ENCODE measurements at regions not wholly inside any gene's neighbourhood (a gene's known extent, or its start where the extent isn't known, plus 50 kb on each side); places are given as distances from the start of the nearest gene placed in this dataset.

DNA sequence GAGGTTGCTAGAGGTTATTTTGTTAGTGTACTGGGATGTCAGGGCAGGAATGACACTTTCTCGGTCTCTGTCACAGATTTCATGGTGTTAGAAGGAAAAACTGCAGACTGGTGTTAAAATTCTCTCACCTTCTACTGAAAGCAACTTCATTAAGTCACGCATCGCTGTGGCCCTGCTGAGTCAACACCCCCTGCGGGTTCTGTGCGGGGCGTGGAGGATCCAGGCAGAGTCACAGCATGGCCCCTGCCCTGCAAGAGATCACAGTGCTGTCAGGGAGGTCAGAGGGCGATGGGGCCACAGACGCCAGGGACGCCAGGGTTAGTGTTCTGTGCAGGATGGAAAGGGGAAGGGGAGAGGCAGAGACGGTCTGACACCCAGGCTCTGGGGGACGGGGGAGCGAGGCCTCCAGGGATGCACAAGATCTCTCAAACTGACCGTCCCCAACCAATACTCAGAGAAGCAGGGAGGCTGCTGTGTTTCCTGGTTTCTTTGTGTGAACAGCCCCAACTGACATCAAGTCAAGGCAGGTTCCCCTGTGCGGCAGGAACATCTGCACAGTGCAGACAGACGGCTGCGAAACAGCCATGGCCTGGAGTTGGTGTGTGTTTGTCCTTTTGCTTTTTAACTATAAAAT lies 354.9 kb upstream of the SALL3 start:
- no peak for DNase-seq

DNA sequence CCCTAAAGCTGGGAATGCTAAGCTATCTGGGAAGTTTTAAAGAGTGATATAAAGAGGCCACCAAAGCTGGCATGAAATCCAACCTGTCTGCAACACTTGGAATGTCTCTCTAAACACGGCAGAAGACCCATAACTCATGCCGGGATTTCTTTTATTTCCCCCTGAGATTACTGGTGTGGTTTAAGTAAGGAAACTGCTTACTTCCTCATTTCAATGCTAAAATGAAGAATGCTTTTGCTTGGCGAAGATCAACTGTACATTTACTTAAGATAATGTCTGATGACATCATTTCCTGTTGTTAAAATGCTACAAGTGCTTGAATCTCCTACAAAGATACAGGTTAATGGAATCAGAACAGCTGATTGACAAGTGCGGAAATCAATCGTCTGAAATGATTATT lies 353.8 kb upstream of the SALL3 start:
- DNase-seq = no peak

DNA sequence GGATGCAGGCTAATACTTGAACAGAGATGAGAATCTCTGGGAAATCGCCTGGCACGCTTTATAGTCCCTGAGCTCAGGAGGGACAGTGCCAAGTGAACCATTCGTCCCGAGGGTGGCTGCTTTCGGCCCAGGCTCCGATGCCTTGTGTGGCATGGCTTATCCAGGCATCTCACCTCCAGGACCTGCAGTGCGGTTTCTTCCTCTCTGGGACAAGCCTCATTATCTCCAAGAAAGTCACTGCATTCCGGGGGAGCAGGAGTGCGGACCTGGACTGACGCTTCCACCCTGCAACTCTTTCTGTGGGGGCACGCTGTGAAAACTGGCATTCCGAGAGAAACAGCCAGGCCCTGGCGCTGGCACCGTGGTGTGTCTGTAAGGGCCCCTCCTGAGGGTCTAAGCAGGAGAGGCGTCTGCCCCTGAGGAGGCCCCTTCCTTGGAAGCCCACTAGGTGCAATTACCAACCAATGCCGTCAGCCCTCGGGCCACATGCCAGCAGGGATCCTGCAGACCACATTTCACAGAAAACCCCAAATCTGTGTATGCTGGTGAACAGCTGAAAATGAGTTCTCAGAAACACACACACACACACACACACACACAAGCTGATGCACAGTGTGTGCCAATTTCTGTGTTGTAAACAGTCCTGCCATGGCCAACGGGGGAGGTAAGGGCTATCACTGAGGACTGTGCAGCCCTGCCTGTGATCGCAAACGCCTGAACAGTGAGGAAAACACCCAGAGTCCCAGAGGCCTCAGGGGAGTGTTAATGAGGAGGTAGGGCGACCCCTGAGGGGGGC lies 351.9 kb upstream of the SALL3 start:
- no peak for DNase-seq

DNA sequence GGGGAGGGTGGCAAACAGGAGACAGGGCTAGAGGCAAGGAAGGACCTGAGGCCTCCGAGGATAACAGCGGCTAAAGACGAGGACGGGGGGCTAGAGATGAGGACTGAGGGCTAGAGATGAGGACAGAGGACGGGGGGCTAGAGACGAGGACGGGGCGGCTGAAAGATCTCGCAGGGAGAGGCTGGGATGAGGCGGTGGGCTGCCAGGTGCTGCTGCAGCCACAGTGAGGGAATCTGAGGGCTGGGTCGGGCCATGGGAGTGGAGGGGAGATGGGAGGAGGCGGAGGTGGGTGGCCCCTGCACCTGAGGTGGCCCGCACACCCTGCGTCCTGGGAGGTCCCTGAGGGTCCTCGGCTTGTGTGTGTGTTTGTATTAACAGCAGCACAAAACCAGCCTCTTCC lies 350.2 kb upstream of the SALL3 start:
- DNase-seq = no peak

DNA sequence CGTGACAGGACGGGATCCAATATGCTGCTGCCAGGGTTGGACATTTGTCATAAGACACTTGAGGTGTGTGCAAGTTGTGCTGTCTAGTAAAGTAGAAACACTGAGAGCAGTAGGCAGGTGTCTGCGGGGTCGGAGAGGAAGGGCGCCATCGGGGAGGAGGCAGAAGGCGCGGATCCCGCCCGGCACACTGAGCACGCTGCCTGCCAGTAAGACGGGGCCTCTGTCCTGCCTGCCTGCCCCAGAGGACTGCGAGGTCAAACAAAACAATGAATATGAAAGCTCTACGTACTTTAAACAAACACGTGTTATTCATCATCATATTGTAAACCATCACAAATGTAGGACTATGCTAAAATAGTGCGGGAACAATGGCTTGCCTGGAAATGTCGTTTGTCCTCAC lies 349.3 kb upstream of the SALL3 start:
- DNase-seq = no peak

DNA sequence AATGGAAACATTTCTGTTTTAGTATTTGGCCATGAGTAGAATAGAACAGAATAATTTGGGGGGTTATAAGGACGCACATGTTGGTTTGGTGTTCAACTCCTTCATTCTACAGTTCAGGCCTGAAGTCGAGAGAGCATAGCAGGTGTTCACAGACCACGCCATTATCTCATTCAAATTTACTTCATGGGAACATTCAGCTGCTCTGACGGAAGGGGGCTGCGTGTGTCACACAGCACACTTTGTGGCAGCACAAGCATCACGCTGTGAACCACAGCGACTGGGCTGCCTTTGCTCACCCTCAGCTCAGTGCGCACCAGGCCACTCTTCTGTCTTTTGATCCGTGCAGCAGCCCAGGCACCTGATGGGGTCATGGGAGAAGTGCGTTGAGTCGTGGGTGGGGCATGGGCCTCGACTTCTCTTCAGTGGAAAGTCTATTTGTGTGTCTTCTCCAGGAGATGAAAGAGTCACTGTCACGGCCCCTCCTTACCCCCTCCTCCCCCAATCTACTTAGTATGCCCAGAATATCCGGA lies 348.6 kb upstream of the SALL3 start:
- no peak for DNase-seq

DNA sequence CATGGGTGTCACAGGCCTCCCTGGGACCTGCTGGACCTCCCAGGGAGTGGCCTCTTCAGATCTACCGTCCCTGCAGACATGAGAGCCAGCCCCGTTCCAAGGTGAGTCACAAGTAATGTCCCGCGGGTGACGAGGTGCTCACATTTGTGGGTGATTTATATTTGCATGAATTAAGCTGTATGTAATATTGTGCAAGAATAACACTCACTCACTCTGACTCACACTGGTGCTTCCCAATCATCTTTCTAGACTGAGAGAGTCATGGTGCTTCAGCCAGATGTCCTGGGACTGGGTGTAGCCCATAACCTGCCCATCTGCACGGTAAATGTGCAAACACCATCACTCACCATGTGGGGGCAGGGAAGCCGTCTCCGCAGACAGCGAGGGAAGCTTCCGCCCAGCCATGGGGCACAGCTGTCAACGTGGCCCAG lies 347.5 kb upstream of the SALL3 start:
- no peak for DNase-seq

DNA sequence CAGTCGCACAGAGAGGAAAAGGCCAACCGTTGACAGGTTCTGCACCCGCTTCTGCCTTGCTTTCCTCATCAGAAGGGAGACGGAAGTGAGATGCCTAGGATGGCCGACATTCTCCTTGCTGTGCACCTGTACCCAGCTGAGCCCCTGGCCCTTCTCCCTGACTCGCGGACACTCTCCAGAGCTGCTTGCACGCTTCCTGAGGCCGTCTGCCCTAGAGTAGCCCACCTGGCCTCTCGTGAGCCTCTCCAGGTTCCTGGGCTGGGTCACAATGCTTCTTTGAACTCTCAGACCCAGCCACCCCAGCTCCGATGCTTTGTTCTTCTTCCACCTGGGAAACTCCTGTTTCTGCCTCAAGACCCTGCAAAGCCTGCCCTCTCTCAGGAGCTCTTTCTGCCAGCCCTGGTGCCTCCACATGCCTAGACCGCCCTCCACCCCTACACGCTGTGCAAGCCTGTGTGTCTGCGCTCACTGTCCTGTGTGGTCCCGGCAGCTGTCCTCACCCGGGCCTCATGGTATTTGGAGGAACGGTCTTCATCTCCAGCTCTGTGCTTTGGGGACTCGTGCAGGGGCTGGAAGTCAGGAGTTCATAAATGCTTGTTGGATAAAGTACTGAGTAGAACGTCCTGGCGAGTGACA lies 345.4 kb upstream of the SALL3 start:
- no peak for DNase-seq

DNA sequence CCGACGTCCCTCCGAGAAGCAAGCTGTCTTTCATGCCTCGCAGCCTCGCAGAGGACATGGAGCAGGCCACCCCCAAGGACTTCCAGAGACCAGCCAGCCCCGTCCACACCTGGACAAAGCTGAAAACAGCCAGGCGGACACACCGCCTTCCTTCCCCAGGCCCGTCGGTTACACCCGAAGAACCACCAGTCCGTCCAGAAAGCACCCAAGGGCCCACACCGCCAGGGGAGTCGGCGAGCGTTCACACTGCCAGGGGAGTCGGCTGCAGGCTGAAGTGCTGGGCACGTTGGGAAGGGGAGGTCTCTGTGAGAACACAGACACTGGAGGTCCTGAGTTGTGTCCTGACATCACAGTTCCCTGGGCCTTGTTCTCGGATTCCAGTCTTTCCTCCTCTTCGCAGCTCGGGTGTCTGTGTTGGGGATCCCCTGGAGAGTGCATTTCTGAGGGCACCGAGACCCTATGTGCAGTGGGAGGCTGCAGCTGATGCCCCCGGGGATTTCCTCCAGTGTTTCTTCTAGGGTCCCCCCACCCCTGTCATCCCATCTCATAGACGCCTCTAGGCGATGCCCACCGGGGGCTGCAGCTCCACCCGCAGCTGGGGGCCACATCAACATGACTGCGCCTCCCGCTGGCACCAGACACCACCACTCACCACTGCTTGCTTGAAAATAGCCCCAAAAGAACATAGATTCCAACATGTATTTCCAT lies 344.4 kb upstream of the SALL3 start:
- no peak for DNase-seq

DNA sequence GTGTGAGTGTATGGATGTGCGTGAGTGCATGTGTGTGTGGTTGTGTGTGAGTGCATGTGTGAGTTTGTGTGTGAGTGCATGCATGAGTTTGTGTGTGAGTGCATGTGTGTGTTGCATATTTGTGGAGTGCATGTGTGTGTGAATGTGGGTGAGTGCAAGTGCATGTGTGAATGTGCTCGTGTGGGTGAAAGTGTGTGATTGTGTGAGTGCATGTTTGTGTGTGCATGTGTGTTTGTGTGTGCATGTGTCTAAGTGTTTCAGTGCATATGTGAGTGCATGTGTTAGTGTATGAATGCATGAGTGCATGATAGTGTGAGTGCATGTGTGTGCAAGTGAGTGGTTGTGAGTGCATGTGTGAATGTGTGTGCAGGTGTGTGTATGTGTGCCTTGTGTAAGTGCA lies 343.4 kb upstream of the SALL3 start:
- DNase-seq = no peak

DNA sequence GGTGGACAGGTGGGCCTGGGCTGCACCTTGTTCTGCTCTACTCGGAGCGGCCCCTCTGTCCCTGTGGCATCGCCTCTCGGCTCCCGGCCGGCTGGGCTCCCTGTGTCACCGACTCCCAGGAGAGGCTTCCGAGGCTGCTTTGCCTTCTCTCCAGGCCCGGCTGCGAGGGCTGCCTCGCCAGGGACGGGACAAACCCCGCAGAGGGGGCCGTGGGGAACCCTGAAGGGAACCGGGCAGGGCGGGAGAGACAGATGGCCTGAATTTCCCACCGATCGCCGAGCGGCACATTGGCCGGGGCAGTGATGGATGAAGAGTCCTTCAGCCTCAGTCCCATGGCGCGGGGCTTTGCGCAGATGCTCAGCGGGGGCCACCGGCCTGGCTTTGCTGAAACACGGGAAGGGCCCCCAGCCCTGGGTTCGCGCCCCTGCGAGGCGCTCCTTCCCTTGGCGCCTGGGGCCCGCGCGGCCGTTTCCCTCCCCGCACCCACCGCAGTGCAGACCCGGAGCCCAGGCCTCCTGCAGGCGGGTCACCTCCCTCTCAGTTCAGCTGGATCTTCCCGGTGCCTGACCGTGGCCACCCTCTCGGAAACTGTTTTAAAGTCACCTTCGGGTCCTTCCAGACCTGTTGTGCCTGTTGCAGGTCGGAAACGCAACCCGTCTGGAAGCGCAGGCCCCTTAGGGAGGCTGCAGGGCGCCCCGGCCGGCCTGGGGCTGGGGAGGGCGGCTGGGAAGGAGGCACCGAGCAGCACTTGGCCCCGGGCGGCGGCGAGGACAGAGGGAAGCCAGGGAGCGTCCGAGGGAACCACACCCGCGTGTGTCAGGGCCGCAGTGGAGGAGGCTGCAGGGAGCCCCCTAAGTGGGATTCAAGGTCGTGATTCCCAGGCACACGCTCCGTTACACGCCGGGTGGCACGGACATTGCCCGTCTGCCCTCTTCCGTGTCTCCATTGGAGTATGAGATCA lies 341.9 kb upstream of the SALL3 start:
- no peak for DNase-seq

DNA sequence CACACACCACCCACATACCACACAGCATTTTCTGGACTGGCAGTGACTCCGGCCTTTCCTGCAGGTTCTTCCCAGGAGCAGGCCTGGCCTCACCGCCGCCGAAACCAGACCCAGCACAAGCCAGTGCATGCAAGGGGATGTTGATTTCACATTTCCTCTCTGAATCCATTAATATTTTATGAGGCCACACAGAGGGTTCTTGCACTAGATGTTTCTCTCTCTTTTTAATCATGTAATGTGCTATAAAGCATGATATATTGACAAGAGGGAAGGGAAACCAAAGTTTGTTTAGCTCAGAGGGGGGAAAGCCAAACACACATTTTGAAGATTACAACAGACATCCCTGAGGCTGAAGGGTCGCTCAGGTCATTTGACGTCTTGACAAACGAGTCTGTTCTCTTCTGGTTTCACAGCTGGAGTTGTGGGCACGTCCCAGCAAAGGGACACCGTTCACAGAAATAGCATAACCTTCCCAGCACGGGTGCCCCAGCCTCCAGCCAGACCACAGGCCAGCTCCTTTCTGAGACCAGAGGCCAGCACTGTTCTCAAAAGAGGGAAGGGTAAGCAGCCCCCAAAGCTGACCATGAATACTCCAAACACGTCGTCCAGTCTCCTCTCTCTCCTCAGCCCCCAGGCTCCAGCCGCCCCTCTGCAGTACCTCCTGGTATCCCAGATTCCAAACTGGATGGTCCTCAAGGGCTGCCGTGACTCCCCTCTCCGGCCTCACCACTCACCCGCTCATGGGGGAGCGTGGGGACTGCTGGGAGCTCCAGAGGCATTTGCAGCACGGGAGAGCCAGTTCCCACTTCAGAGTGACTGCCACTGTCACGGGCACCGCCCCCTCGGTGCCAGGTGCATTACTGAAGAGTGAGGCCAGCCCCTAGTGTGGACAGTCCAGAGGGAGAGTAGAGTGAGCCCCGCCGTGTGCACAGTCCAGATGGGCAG lies 340.3 kb upstream of the SALL3 start:
- DNase-seq = no peak

DNA sequence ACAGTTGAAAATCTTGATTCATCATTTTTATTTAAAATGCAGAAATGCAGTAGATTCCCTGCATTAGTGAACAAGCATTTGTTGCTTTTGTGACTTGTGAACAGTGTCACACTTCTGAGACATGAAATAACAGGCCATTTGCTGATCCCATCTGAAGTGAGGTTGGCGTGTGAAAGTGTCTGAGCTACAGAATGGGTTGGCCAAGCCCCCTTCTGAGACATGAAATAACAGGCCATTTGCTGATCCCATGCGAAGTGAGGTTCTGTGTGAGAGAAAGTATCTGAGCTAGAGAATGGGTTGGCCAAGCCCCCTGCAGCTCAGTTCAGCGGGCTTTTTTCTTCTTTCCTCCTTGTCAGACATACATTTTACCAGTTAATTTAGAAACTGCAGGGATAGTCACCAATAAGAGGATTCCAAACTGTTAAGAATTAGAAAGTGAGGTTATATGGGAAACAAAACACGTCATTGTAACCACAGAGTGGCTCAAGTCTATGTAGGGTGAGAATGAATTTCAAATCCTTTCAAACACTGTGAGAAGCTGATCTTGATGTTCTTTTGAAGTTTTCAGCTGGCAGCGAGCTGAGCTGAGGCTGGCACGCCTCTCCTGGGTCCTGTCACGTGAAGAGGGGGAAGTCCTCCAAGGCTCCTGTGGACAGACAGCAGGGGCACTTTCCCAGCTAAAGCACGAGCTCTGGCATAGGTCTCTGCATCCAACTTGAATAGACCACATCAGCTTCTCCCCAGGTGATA lies 339.2 kb upstream of the SALL3 start:
- DNase-seq = no peak

DNA sequence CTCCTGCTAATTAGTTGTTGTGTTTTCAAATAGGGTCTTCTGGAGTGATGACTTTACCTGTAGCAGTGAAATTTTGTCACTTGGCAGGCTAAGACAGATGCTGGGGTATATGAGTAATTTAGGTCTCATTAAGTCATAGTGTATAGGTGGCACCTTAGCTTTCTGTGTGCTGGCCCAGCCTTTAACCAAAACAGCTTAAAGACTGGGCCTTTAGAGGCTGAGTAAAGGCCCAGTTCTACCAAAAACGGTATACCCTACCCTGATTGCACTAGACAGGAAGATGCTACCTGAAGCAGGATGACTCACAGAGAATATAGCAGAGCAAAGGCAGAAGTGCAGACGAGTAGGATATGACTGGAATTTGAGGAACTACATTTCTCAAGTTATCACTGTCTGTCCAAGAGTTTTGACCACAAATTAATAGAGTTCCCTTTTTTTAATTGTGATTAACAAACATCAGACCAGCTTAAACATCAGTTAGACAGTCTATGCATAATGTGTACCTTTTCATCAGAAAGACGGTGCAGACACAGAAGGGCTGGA lies 337.9 kb upstream of the SALL3 start:
- DNase-seq = no peak

DNA sequence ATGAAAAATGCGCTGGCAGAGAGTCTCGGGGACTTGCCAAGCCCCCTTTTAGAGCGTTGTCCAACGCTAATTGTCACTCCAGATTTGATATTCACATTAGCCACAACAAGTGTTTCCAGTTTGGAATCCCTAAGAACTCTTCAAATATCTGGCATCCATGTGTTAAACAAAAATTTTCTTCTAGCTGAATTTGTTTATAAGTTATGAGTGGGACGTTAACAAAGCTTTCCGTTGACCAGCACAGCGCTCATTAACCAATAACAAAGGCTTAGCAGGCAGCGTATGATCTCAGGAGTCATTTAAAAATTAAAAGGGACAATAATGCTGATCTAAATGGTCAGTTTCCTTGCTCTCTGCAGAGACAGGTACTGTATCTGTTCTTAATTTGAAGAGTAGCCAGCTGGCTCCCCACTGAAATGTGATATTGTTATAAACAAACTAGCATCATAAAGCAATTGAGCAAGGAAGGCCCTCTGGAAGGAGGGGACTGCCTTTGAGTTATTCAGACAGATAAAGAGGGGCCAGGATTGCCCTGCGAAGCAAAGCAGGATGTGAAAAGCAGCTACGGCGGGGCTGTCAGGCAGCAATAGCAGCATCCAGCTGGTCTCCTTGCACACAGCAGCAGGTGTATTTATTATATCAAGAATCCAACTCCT lies 337.2 kb upstream of the SALL3 start:
- no peak for DNase-seq

DNA sequence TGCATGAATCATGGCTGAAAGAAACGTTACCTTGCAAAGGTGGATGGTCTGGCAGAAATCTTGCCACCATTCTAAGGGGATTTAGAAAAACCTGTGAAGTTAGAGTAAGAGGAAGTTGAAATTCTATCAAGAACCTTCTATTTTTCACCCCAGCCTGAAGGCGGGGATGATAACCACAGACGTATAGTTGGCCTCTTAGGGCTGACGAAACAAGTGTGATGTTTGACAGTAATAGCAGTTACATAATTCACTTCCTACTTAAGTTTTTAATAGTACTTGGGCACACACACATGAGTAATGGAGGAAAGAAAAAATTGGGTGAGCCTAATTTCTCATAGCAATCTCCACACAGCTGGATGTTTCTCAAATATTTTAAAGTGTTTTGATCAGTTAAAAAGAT lies 336.6 kb upstream of the SALL3 start:
- DNase-seq = no peak

DNA sequence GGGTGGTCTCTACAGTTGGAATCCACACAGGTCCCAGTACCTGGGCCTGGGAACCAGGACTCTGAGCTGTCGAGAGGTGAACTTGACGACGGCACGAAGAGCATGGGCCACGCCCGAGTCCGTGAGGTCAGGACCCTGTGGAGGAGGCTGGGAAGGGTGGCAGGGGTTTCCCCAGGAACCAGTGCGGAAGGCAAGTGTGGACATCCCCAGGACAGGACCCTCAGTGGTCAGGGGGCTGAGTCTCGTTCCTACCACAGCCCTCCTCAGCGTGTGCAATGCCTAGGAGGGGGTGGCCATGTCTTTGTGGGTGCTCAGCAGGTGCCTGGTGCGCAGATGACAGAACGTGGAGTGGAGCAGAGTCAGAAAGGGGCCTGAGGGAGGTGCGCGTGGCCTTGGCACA lies 335.6 kb upstream of the SALL3 start:
- no peak for DNase-seq

DNA sequence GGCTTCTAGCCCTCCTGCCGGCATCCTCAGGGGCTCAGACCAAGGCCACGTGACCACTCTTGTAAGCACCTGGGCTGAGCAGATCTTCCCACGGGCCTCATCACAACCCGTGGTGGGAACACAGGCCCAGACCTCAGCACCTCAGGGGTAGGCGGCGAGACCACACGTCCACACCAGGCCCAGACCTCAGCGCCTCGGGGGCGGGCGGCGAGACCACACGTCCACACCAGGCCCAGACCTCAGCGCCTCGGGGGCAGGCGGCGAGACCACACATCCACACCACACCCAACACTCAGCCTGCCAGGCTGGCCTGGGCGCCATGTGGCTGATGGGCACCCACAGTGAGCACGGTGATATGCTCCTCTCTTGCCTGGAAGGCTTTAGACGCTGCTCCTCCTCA lies 334.4 kb upstream of the SALL3 start:
- DNase-seq = no peak

DNA sequence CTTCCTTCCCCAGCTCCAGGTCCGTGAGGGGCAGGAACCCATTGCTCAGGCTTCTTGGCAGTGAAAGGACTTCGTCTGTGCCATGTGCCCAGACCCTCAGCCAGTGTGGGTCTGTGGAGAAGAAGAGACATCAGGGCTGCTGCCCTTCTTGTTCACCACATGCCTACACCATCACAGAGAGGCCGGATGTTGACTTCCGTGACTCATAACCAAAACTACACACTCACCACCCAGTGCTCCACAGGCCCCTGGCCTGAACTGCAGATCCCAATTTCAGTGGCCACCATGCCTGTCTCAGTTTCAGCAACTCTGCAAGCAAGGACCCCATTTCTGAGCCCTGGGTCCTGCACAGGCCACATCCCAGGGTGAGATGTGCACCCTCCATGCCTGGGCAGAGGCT lies 332.6 kb upstream of the SALL3 start:
- no peak for DNase-seq

All from T1000 (cell line).